OCI-LY3 (cell line): ENCODE measurements at regions not wholly inside any gene's neighbourhood (a gene's known extent, or its start where the extent isn't known, plus 50 kb on each side); places are given as distances from the start of the nearest gene placed in this dataset.
A peak's percentile ranks its signal among the peaks of the same experiment; 100 is the strongest.

Experiments
- H2AFZ ChIP-seq: fragments of 200-600, 300-600 bp; shearing (Covaris generic); 2 replicates; pipeline ENCODE4 v1.6.0; 2014; ENCODE audit warnings: antibody characterized with exemption, low read depth, low read length
- H3K27ac ChIP-seq: fragments of 200-600, 300-600 bp; sonication (generic); 2 replicates; pipeline ENCODE4 v1.5.1; 2014; ENCODE audit warnings: mild to moderate bottlenecking, low read length, moderate library complexity, mixed read lengths
- H3K27me3 ChIP-seq: fragments of 200-600, 300-600 bp; sonication (generic); 2 replicates; pipeline ENCODE4 v1.6.1; 2014; ENCODE audit warnings: low read depth, low read length, mixed read lengths
- H3K36me3 ChIP-seq: fragments of 200-600, 300-600 bp; sonication (generic); replicated peaks from 2 replicates; pipeline ENCODE3; 2014; ENCODE audit warnings: low read depth, low read length, mixed read lengths
- H3K4me1 ChIP-seq: fragments of 300-600, 200-600 bp; sonication (generic); 2 replicates; pipeline ENCODE4 v1.6.1; 2014; ENCODE audit warnings: low read length, mixed read lengths
- H3K4me2 ChIP-seq: fragments of 200-600, 300-600 bp; sonication (generic); 2 replicates; pipeline ENCODE4 v1.6.1; 2014; ENCODE audit warnings: low read length, mixed read lengths
- H3K4me3 ChIP-seq: fragments of 300-600, 200-600 bp; sonication (generic); 2 replicates; pipeline ENCODE4 v1.5.1; 2014; ENCODE audit warnings: antibody characterized with exemption, mild to moderate bottlenecking, low read length, moderate library complexity
- H3K79me2 ChIP-seq: fragments of 300-600, 200-600 bp; shearing (Covaris generic); 2 replicates; pipeline ENCODE4 v1.6.1; 2014; ENCODE audit warnings: mild to moderate bottlenecking, low read length, mixed read lengths
- H3K9ac ChIP-seq: fragments of 300-600, 200-600 bp; shearing (Covaris generic); 2 replicates; pipeline ENCODE4 v1.6.0; 2014; ENCODE audit warnings: mild to moderate bottlenecking, low read length, moderate library complexity
- H3K9me3 ChIP-seq: fragments of 200-600, 300-600 bp; shearing (Covaris generic); 2 replicates; pipeline ENCODE4 v1.6.1; 2014; ENCODE audit warnings: low read length, mixed read lengths; ENCODE audit not compliant: insufficient read depth
- H4K20me1 ChIP-seq: fragments of 200-600, 300-600 bp; sonication (generic); 2 replicates; pipeline ENCODE4 v1.6.1; 2016; ENCODE audit warnings: low read length, mixed read lengths; ENCODE audit not compliant: insufficient read depth
- EZH2phosphoT487 ChIP-seq: fragments of 200-600 bp; shearing (Covaris generic); IDR thresholded peaks from 2 replicates; pipeline ENCODE4 v1.6.1; 2018; ENCODE audit warnings: antibody characterized with exemption, mixed run types, low read depth
- TF ChIP-seq, protein P1 (sequence below): fragments of 200-600, 300-600 bp; sonication (generic); IDR thresholded peaks from 2 replicates; pipeline ENCODE4 v1.5.1; 2014; ENCODE audit warnings: antibody characterized with exemption, low read length, low read depth

GRCh38 chr4:117770269-117771102 is 263.8 kb upstream of the NDST3 start:
- H3K27me3 ChIP-seq, result no peaks in the 10 kb centered on the region
- TF ChIP-seq, protein P1, sequence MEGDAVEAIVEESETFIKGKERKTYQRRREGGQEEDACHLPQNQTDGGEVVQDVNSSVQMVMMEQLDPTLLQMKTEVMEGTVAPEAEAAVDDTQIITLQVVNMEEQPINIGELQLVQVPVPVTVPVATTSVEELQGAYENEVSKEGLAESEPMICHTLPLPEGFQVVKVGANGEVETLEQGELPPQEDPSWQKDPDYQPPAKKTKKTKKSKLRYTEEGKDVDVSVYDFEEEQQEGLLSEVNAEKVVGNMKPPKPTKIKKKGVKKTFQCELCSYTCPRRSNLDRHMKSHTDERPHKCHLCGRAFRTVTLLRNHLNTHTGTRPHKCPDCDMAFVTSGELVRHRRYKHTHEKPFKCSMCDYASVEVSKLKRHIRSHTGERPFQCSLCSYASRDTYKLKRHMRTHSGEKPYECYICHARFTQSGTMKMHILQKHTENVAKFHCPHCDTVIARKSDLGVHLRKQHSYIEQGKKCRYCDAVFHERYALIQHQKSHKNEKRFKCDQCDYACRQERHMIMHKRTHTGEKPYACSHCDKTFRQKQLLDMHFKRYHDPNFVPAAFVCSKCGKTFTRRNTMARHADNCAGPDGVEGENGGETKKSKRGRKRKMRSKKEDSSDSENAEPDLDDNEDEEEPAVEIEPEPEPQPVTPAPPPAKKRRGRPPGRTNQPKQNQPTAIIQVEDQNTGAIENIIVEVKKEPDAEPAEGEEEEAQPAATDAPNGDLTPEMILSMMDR, result no peak
- TF ChIP-seq EZH2phosphoT487, result no peak
- no peaks in the 10 kb centered on the region for H3K79me2 ChIP-seq
- H4K20me1 ChIP-seq, result no peaks in the 10 kb centered on the region
- H3K9ac ChIP-seq, result peak overlapping the region; percentile 42; the same call in 1 of the 2 replicates
- peak overlapping the region; percentile 77 for H3K4me2 ChIP-seq
- peaks cover 24% of the 10 kb centered on the region for H3K4me1 ChIP-seq
- H3K4me3 ChIP-seq, result peak overlapping the region; percentile 65
- no peaks in the 10 kb centered on the region for H3K36me3 ChIP-seq
- peak overlapping the region; percentile 78; the same call in 1 of the 2 replicates for H2AFZ ChIP-seq
- H3K9me3 ChIP-seq, result no peaks in the 10 kb centered on the region
- H3K27ac ChIP-seq, result peak overlapping the region; percentile 62

DNA sequence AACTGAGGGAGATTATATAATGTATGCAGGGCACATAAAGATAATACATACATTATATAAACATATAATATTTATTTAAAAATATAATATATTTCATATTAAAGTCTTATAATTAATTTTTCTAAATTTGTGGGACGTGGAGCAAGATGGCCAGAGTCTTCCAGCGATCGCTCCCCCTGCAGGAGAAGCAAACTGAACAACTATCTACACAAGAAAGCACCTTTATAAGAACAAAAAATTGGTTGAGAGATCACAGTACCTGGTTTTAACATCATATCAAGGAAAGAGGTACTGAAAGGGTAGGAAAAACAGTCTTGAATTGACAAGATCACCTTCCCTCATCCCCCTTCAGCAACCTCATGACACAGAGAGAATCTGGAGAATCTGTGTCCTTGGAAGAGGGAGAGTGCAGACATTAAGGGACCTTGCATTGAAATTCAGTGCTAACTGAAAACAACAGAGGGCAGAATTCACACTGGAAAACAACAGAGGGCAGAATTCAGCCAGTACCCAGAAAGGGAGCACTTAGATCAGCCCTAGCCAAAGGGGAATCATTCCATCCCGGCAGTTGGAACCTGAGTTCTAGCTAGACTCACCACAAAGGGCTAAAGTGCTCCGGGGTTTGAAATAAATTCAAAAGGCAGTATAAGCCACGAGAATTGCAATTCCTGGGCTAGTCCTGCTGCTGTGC is 262.5 kb upstream of the NDST3 start:
- H3K4me2 ChIP-seq, result no peak overlapping the region
- no peak overlapping the region for H3K9ac ChIP-seq
- no peak overlapping the region for H2AFZ ChIP-seq
- no peaks in the 10 kb centered on the region for H3K36me3 ChIP-seq
- TF ChIP-seq, protein P1, result 0 out of 2 replicates have a peak, but pooled peaks have one; percentile 33
- no peak for TF ChIP-seq EZH2phosphoT487
- H3K4me1 ChIP-seq, result peaks cover 24% of the 10 kb centered on the region
- H4K20me1 ChIP-seq, result no peaks in the 10 kb centered on the region
- no peaks in the 10 kb centered on the region for H3K9me3 ChIP-seq
- no peaks in the 10 kb centered on the region for H3K79me2 ChIP-seq
- no peak overlapping the region for H3K4me3 ChIP-seq
- no peaks in the 10 kb centered on the region for H3K27me3 ChIP-seq
- H3K27ac ChIP-seq, result no peak overlapping the region

DNA sequence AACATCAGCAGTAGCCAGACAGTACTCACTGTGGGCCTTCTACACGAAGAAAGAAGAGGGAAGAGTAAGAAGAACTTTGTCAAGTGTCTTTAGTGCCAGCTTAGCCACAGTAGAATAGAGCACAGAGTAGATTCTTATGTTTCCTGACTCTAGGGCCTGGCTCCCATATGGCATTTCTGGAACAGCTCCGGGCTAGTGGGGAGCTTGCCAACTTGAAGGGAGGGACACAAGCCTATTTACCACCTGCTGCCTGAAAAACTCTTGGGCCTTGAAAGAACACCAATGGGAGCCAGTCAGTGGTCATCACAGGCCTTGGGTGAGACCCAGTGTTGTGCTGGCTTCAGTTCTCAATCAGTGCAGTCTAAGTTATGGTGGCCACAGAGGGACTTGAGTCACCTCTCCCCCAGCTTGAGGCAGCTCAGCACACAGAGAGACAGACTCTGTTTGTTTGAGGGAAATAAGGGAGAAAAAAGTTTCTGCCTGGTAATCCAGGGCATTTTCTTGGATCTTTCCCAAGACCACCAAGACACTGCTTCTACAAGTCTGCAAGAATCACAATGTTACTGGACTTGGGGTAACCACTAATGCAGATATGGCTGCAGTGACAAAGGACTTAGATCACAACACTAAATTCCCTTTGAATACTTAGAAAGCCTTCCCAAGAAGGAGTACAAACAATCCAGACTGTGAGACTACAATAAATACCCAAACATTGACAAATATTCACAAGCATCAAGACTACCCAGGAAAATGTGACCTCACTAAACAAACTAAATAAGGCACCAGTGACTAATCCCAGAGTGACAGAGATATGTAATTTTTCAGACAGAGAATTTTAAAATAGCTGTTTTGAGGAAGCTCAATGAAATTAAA is 261.0 kb upstream of the NDST3 start:
- no peak overlapping the region for H3K9ac ChIP-seq
- no peak overlapping the region for H3K4me2 ChIP-seq
- no peaks in the 10 kb centered on the region for H3K36me3 ChIP-seq
- H3K27ac ChIP-seq, result no peak overlapping the region
- no peaks in the 10 kb centered on the region for H4K20me1 ChIP-seq
- peaks cover 24% of the 10 kb centered on the region for H3K4me1 ChIP-seq
- H3K79me2 ChIP-seq, result no peaks in the 10 kb centered on the region
- H3K4me3 ChIP-seq, result no peak overlapping the region
- no peaks in the 10 kb centered on the region for H3K9me3 ChIP-seq
- no peak overlapping the region for H2AFZ ChIP-seq
- no peak for TF ChIP-seq EZH2phosphoT487
- TF ChIP-seq, protein P1, result no peak
- H3K27me3 ChIP-seq, result no peaks in the 10 kb centered on the region
